ENCODE measurements at regions not wholly inside any gene's neighbourhood (a gene's known extent, or its start where the extent isn't known, plus 50 kb on each side); places are given as distances from the start of the nearest gene placed in this dataset.
"Not testable (repeated sequence)": the region's sequence is repeated elsewhere in the genome, so short reads cannot be mapped to it uniquely, and the experiment has no call there.

- Histone ChIP-seq H3K4me1 (ENCODE audit: control insufficient read depth in 5 of 5, insufficient read depth in 5 of 5, low read length in 5 of 5) (no peaks in the 10 kb centered on the region), H3K9ac (ENCODE audit: insufficient read depth in 1 of 2, low read length in 2 of 2) (no peak overlapping the region), H3K27ac (ENCODE audit: low read depth in 1 of 2, low read length in 1 of 2) (no peak overlapping the region), H3K9me3 (ENCODE audit: control insufficient read depth in 4 of 4, insufficient read depth in 3 of 4, low read length in 3 of 4) (no peaks in the 10 kb centered on the region), H3K27me3 (ENCODE audit: control insufficient read depth in 3 of 3, insufficient read depth in 3 of 3, low read length in 2 of 3) (no peaks in the 10 kb centered on the region), H3K36me3 (ENCODE audit: control insufficient read depth in 4 of 4, insufficient read depth in 4 of 4, low read length in 4 of 4) (no peaks in the 10 kb centered on the region), H3K4me3 (no peak overlapping the region)
- no peak for ATAC-seq (ENCODE audit: insufficient read depth, low FRiP score)
- DNase-seq = no peak
- whole genome bisulfite sequencing, 2 donors = 70 to 85% methylated on average over 8 of the region's 8 CpGs
- no peak for TF ChIP-seq CTCF (IDR thresholded peaks at IDR 0.05; ENCODE audit: control extremely low read depth, extremely low read depth)
Measured at GRCh38 chr5:17743580-17744435, 109.5 kb downstream of the TAF11L14 start.

DNA sequence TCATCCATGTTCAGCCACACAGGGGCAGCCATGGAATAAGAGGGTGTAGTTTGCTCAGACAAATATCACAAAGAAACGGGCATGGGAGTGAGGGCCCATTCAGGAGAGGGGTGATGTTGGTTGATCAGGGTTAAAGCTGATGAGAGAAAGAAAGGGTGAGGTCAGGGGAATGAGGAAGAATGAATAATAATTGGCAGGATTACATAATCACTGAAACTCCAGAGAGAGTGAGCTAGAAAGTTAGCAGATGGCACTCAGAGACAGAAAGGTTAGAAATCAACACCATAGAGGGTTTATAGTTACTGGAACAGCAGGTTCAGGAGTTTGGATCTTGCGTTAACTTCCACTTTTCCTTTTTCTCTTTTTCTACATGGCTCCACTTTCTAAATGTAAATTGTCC, 113.9 kb downstream of the TAF11L14 start:
- no peaks in the 10 kb centered on the region for H3K4me1 ChIP-seq (ENCODE audit: control insufficient read depth in 5 of 5, insufficient read depth in 5 of 5, low read length in 5 of 5)
- 63 to 65% methylated on average over 2 of the region's 2 CpGs for WGBS, 2 donors
- DNase-seq = no peak
- H3K9me3 ChIP-seq (ENCODE audit: control insufficient read depth in 4 of 4, insufficient read depth in 3 of 4, low read length in 3 of 4) = no peaks in the 10 kb centered on the region
- no peak overlapping the region for H3K9ac ChIP-seq (ENCODE audit: insufficient read depth in 1 of 2, low read length in 2 of 2)
- TF ChIP-seq CTCF (IDR thresholded peaks at IDR 0.05; ENCODE audit: control extremely low read depth, extremely low read depth) = no peak
- H3K27ac ChIP-seq (ENCODE audit: low read depth in 1 of 2, low read length in 1 of 2) = no peak overlapping the region
- H3K4me3 ChIP-seq = no peak overlapping the region
- H3K36me3 ChIP-seq (ENCODE audit: control insufficient read depth in 4 of 4, insufficient read depth in 4 of 4, low read length in 4 of 4) = no peaks in the 10 kb centered on the region
- no peak for ATAC-seq (ENCODE audit: insufficient read depth, low FRiP score)
- no peaks in the 10 kb centered on the region for H3K27me3 ChIP-seq (ENCODE audit: control insufficient read depth in 3 of 3, insufficient read depth in 3 of 3, low read length in 2 of 3)

DNA sequence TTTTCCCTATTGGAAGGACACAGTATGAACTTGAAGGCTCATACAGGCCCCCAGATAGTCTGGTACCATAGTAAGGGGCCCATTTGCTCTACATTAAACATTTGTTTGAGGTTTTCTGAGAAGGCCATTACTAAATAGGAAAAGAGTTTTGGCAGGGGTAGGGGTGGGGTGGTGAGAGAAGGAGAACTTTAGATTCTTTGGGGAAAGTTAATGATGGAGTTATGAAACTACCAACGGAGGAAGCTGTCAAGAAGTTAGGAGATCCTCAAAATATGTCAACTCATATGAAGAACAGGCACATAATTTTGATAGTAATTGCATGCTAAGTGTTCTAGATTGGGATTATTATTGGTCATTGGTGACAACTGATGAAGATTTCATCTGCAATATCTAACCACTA, 114.7 kb downstream of the TAF11L14 start:
- no peak for ATAC-seq (ENCODE audit: insufficient read depth, low FRiP score)
- Histone ChIP-seq H3K9ac (ENCODE audit: insufficient read depth in 1 of 2, low read length in 2 of 2) (no peak overlapping the region), H3K9me3 (ENCODE audit: control insufficient read depth in 4 of 4, insufficient read depth in 3 of 4, low read length in 3 of 4) (no peaks in the 10 kb centered on the region), H3K4me3 (no peak overlapping the region), H3K27ac (ENCODE audit: low read depth in 1 of 2, low read length in 1 of 2) (no peak overlapping the region), H3K36me3 (ENCODE audit: control insufficient read depth in 4 of 4, insufficient read depth in 4 of 4, low read length in 4 of 4) (no peaks in the 10 kb centered on the region), H3K4me1 (ENCODE audit: control insufficient read depth in 5 of 5, insufficient read depth in 5 of 5, low read length in 5 of 5) (no peaks in the 10 kb centered on the region), H3K27me3 (ENCODE audit: control insufficient read depth in 3 of 3, insufficient read depth in 3 of 3, low read length in 2 of 3) (no peaks in the 10 kb centered on the region)
- no peak for TF ChIP-seq CTCF (IDR thresholded peaks at IDR 0.05; ENCODE audit: control extremely low read depth, extremely low read depth)
- 36 to 57% methylated on average over 1 of the region's 1 CpG for WGBS, 2 donors
- DNase-seq = no peak

DNA sequence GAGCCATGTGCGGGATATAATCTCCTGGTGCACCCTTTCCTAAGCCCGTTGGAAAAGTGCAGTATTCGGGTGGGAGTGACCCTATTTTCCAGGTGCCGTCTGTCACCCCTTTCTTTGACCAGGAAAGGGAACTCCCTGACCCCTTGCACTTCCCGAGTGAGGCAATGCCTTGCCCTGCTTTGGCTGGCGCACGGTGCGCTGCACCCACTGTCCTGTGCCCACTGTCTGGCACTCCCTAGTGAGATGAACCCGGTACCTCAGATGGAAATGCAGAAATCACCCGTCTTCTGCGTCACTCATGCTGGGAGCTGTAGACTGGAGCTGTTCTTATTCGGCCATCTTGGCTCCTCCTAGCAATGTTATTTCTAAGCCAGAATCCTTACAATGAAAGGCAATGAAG, 121.1 kb downstream of the TAF11L14 start:
- not testable (repeated sequence) for H3K27ac ChIP-seq (ENCODE audit: low read depth in 1 of 2, low read length in 1 of 2); H3K4me1 ChIP-seq (ENCODE audit: control insufficient read depth in 5 of 5, insufficient read depth in 5 of 5, low read length in 5 of 5); H3K36me3 ChIP-seq (ENCODE audit: control insufficient read depth in 4 of 4, insufficient read depth in 4 of 4, low read length in 4 of 4); DNase-seq; H3K9me3 ChIP-seq (ENCODE audit: control insufficient read depth in 4 of 4, insufficient read depth in 3 of 4, low read length in 3 of 4); H3K9ac ChIP-seq (ENCODE audit: insufficient read depth in 1 of 2, low read length in 2 of 2); H3K4me3 ChIP-seq; ATAC-seq (ENCODE audit: insufficient read depth, low FRiP score); H3K27me3 ChIP-seq (ENCODE audit: control insufficient read depth in 3 of 3, insufficient read depth in 3 of 3, low read length in 2 of 3)
- 86 to 96% methylated on average over 10 to 12 of the region's 12 CpGs for WGBS, 2 donors
